OCI-LY1 (cell line): ENCODE measurements at regions not wholly inside any gene's neighbourhood (a gene's known extent, or its start where the extent isn't known, plus 50 kb on each side); places are given as distances from the start of the nearest gene placed in this dataset.

Experiments
- H2AFZ ChIP-seq: fragments of 200-600 bp; sonication (generic), shearing (Covaris generic); 2 replicates; pipeline ENCODE4 v1.6.0; 2014; ENCODE audit warnings: antibody characterized with exemption, mild to moderate bottlenecking, low read length
- H3F3A ChIP-seq: fragments of 200-600 bp; sonication (generic), shearing (Covaris generic); 2 replicates; pipeline ENCODE4 v1.6.0; 2014; ENCODE audit warnings: mild to moderate bottlenecking, antibody characterized with exemption, low read length, moderate library complexity; ENCODE audit not compliant: insufficient read depth
- H3K27ac ChIP-seq: fragments of 200-600 bp; sonication (generic); 2 replicates; pipeline ENCODE4 v1.5.1; 2014; ENCODE audit warnings: low read length, mixed run types, mild to moderate bottlenecking, low read depth; ENCODE audit not compliant: poor library complexity, severe bottlenecking
- H3K27me3 ChIP-seq: fragments of 200-600 bp; sonication (generic); 2 replicates; pipeline ENCODE4 v1.6.0; 2014; ENCODE audit warnings: antibody characterized with exemption, mild to moderate bottlenecking, low read length, moderate library complexity; ENCODE audit not compliant: insufficient read depth
- H3K36me3 ChIP-seq: fragments of 200-600 bp; sonication (generic); 2 replicates; pipeline ENCODE4 v1.6.1; 2014; ENCODE audit warnings: mild to moderate bottlenecking, antibody characterized with exemption, low read length, moderate library complexity, mixed read lengths; ENCODE audit not compliant: insufficient read depth
- H3K4me1 ChIP-seq: fragments of 200-600 bp; sonication (generic); 2 replicates; pipeline ENCODE4 v1.5.1; 2014; ENCODE audit warnings: mild to moderate bottlenecking, low read length, moderate library complexity; ENCODE audit not compliant: insufficient read depth, severe bottlenecking
- H3K4me2 ChIP-seq: fragments of 200-600 bp; sonication (generic), shearing (Covaris generic); 2 replicates; pipeline ENCODE4 v1.6.1; 2014; ENCODE audit warnings: low read length
- H3K4me3 ChIP-seq: fragments of 200-600 bp; sonication (generic); 2 replicates; pipeline ENCODE4 v1.5.1; 2014; ENCODE audit warnings: low read length, low read depth, mild to moderate bottlenecking, mixed read lengths; ENCODE audit not compliant: poor library complexity, severe bottlenecking
- H3K79me2 ChIP-seq: fragments of 200-600 bp; shearing (Covaris generic); 2 replicates; pipeline ENCODE4 v1.6.1; 2016; ENCODE audit warnings: mixed run types, low read length, mixed read lengths; ENCODE audit not compliant: insufficient read depth
- H3K9ac ChIP-seq: fragments of 200-600 bp; sonication (generic), shearing (Covaris generic); 2 replicates; pipeline ENCODE4 v1.6.1; 2014; ENCODE audit warnings: mild to moderate bottlenecking, low read length, mixed read lengths
- H3K9me2 ChIP-seq: fragments of 200-600 bp; sonication (generic), shearing (Covaris generic); 2 replicates; pipeline ENCODE4 v1.6.1; 2014; ENCODE audit warnings: low read depth, mild to moderate bottlenecking, low read length, mixed read lengths
- H3K9me3 ChIP-seq: fragments of 200-600 bp; shearing (Covaris generic); 2 replicates; pipeline ENCODE4 v1.6.1; 2014; ENCODE audit warnings: low read length, mixed read lengths
- H4K20me1 ChIP-seq: fragments of 200-600 bp; sonication (generic), shearing (Covaris generic); 2 replicates; pipeline ENCODE4 v1.6.0; 2016; ENCODE audit warnings: mild to moderate bottlenecking, low read length; ENCODE audit not compliant: insufficient read depth
- CTCF ChIP-seq: fragments of 200-600 bp; sonication (generic), shearing (Covaris generic); IDR thresholded peaks from 2 replicates; pipeline ENCODE4 v1.5.1; 2017; ENCODE audit warnings: mild to moderate bottlenecking, antibody characterized with exemption, low read length, moderate library complexity, mixed read lengths
- EZH2 ChIP-seq: fragments of 200-600 bp; sonication (generic), shearing (Covaris generic); IDR thresholded peaks from 2 replicates; pipeline ENCODE4 v1.8.0; 2017; ENCODE audit warnings: borderline replicate concordance, mixed run types, mild to moderate bottlenecking, antibody characterized with exemption, low read length, moderate library complexity, mixed read lengths

DNA sequence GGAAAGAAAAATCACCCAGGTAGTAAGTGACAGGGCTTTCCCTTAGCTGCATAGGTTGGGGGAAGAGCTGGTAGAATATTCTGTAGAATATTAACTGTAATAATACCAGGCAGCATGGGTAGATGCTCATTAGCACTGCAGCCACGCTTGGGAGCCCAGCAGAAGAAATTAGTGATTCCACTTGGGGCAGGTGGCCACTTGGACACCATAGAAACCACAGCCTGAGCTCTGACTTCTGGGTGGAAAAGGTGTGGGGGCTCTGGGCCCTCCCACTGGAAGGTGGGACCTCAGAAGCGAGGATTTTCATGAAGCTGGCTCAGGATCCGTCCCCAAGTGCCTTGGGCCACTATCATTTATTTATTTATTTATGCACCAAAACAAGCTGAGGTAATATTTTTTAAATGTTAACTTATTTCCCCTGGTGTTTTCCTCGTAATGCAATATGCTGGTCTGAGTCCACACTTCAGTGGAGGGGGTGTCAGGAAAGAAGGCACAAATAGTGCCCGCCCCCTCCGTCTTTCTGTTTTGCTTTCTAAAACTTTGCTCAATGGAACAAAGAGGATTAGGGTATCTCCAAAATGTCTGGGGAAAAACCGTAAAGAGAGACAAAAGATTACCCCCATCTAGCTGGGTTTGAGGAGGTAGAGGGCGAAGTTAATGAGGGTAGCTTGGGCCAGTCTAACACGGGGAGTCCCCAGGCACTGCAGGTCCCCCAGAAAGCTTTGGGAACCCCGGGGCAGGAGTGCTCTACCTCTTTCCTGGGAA is 75.2 kb upstream of the GADD45A start:
- Histone ChIP-seq H4K20me1 (no peaks in the 10 kb centered on the region), H3K4me3 (no peak overlapping the region), H2AFZ (no peak overlapping the region), H3K9ac (no peak overlapping the region), H3K4me2 (no peak overlapping the region), H3K9me2 (no peaks in the 10 kb centered on the region), H3K4me1 (peaks cover 14% of the 10 kb centered on the region), H3F3A (no peaks in the 10 kb centered on the region), H3K27ac (no peak overlapping the region), H3K27me3 (no peaks in the 10 kb centered on the region), H3K36me3 (no peaks in the 10 kb centered on the region), H3K79me2 (no peaks in the 10 kb centered on the region), H3K9me3 (no peaks in the 10 kb centered on the region)
- TF ChIP-seq CTCF (no peak), EZH2 (no peak)

DNA sequence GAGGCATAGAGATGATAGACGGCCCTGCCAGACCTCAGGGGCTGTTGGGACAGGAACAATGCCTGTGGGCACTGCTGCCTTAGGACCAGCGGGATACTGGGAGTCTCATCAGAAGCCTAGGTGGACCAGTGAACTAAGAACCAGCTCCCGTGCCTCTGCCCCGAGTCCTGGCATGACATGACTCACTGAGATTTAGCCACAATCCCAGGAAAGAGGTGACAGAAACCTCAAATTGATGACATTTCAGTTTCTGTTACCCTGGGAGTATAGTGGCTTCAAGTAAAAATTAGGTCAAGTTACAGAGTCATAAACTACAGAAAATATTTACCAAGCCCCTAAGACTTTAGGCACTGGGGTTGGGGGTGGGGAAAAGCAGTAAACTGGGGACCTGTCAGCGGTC is 74.6 kb upstream of the GADD45A start:
- H3K9me2 ChIP-seq: no peaks in the 10 kb centered on the region
- H3K27me3 ChIP-seq: no peaks in the 10 kb centered on the region
- no peak overlapping the region for H3K27ac ChIP-seq
- peaks cover 8% of the 10 kb centered on the region for H3K4me1 ChIP-seq
- no peaks in the 10 kb centered on the region for H4K20me1 ChIP-seq
- no peaks in the 10 kb centered on the region for H3F3A ChIP-seq
- TF ChIP-seq EZH2: no peak
- TF ChIP-seq CTCF: no peak
- no peak overlapping the region for H3K4me2 ChIP-seq
- H3K9ac ChIP-seq: no peak overlapping the region
- no peaks in the 10 kb centered on the region for H3K9me3 ChIP-seq
- H2AFZ ChIP-seq: no peak overlapping the region
- H3K79me2 ChIP-seq: no peaks in the 10 kb centered on the region
- no peaks in the 10 kb centered on the region for H3K36me3 ChIP-seq
- H3K4me3 ChIP-seq: no peak overlapping the region

DNA sequence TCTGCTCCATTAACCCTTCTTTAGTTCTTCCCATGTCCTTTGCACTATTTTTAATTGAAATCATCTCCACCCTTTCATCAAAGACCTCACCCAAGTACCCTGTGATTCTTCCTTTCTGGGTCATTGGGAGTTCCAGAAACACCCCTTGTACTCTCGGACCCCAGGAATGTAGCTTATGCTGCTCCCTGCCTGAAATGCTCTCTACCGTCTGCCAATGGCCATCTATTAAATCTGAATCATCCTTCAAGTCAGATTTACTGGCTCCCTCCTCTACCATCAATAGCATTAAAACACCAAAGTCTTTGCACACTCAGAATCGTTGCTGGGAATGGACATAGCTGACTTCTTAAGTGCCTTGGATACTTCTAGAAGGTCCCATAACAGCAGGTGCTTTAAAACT is 73.2 kb upstream of the GADD45A start:
- TF ChIP-seq CTCF (no peak), EZH2 (no peak)
- Histone ChIP-seq H3K9me3 (no peaks in the 10 kb centered on the region), H3K9me2 (no peaks in the 10 kb centered on the region), H3F3A (no peaks in the 10 kb centered on the region), H3K27me3 (no peaks in the 10 kb centered on the region), H3K79me2 (no peaks in the 10 kb centered on the region), H2AFZ (no peak overlapping the region), H3K4me3 (no peak overlapping the region), H3K27ac (no peak overlapping the region), H3K4me2 (no peak overlapping the region), H4K20me1 (no peaks in the 10 kb centered on the region), H3K9ac (no peak overlapping the region), H3K36me3 (no peaks in the 10 kb centered on the region), H3K4me1 (no peaks in the 10 kb centered on the region)
